Vagina (tissue), 2 donors: ENCODE measurements at regions not wholly inside any gene's neighbourhood (a gene's known extent, or its start where the extent isn't known, plus 50 kb on each side); places are given as distances from the start of the nearest gene placed in this dataset.

Source experiments
- DNase-seq, 2 donors: peaks; one replicate each; pipeline ENCODE4 v3.0.0-alpha.2; 2017; ENCODE audit errors: extremely low spot score in 2 of 2
- H3K27ac ChIP-seq: fragments of 200-600 bp; sonication (generic); one replicate; pipeline ENCODE4 v1.5.1; 2019
- H3K27me3 ChIP-seq: fragments of 200-600 bp; sonication (generic); one replicate; pipeline ENCODE4 v1.5.1; 2019
- H3K36me3 ChIP-seq, 2 donors: fragments of 200-600 bp; sonication (generic); one replicate each; pipeline ENCODE4 v1.5.1; 2017 to 2019
- H3K4me1 ChIP-seq: fragments of 200-600 bp; sonication (generic); one replicate; pipeline ENCODE4 v1.5.1; 2019
- H3K4me3 ChIP-seq, 2 donors: fragments of 200-600 bp; sonication (generic); 1 replicate in 1 of 2; 2 replicates in 1 of 2; pipeline ENCODE4 v1.5.1; 2016 to 2019
- H3K9me3 ChIP-seq: fragments of 200-600 bp; sonication (generic); one replicate; pipeline ENCODE4 v1.5.1; 2019
- CTCF ChIP-seq, 3 experiments: fragments of 450-650 bp in 2 of 3; fragments of 200-600 bp in 1 of 3; sonication (generic) in 1 of 3; IDR thresholded peaks; one replicate each; pipeline ENCODE4 v1.5.1; 2017 to 2019; ENCODE audit warnings: antibody characterized with exemption in 3 of 3, mild to moderate bottlenecking in 2 of 3, moderate library complexity in 2 of 3
- POLR2A ChIP-seq, 2 donors: fragments of 450-650 bp; IDR thresholded peaks; one replicate each; pipeline ENCODE4 v1.6.1; 2017; ENCODE audit warnings: antibody characterized with exemption in 2 of 2, mild to moderate bottlenecking in 2 of 2, moderate library complexity in 2 of 2
- POLR2AphosphoS5 ChIP-seq, 2 donors: sonication (generic); formaldehyde crosslinking; IDR thresholded peaks; one replicate each; pipeline ENCODE4 v1.9.0; 2017; ENCODE audit warnings: antibody characterized with exemption in 2 of 2, mild to moderate bottlenecking in 2 of 2, low read depth in 1 of 2; ENCODE audit not compliant: insufficient read depth in 1 of 2
- intact Hi-C: fragments of 100-400 bp; cut with DNase I; formaldehyde crosslinking; loops from one replicate; pipeline ENCODE4 v1.15.1; 2023

- no peaks in the 10 kb centered on the region for H3K36me3 ChIP-seq
- intact Hi-C loops = no loop called here
Measured at GRCh38 chrX:39939678-39940077, 158.1 kb downstream of the BCOR start.

GRCh38 chrX:39941332-39941920 is 156.3 kb downstream of the BCOR start:
- no peak for DNase-seq
- no peaks in the 10 kb centered on the region for H3K4me1 ChIP-seq
- intact Hi-C loops = no loop called here

More at GRCh38 chrX:39939678-39940077, 158.1 kb downstream of the BCOR start:
- Histone ChIP-seq H3K9me3 (no peaks in the 10 kb centered on the region), H3K4me1 (no peaks in the 10 kb centered on the region), H3K27ac (no peak overlapping the region), H3K4me3 (no peak overlapping the region), H3K27me3 (no peaks in the 10 kb centered on the region)
- DNase-seq = no peak
- no peak for TF ChIP-seq CTCF (IDR thresholded peaks at IDR 0.05)
- TF ChIP-seq POLR2A (IDR thresholded peaks at IDR 0.05) = no peak
- no peak for TF ChIP-seq POLR2AphosphoS5 (IDR thresholded peaks at IDR 0.05; ENCODE audit: insufficient read depth in 1 of 2, low read depth in 1 of 2)

GRCh38 chrX:39944416-39944815 is 153.3 kb downstream of the BCOR start:
- no peaks in the 10 kb centered on the region for H3K4me1 ChIP-seq
- no peaks in the 10 kb centered on the region for H3K9me3 ChIP-seq
- no peaks in the 10 kb centered on the region for H3K27me3 ChIP-seq
- no peak overlapping the region for H3K27ac ChIP-seq
- no peak overlapping the region for H3K4me3 ChIP-seq
- intact Hi-C loops = no loop called here
- H3K36me3 ChIP-seq = no peaks in the 10 kb centered on the region
- TF ChIP-seq POLR2AphosphoS5 (IDR thresholded peaks at IDR 0.05; ENCODE audit: insufficient read depth in 1 of 2, low read depth in 1 of 2) = no peak
- no peak for TF ChIP-seq CTCF (IDR thresholded peaks at IDR 0.05)
- no peak for TF ChIP-seq POLR2A (IDR thresholded peaks at IDR 0.05)
- DNase-seq = no peak

More at GRCh38 chrX:39941332-39941920, 156.3 kb downstream of the BCOR start:
- H3K27me3 ChIP-seq = no peaks in the 10 kb centered on the region
- no peak for TF ChIP-seq POLR2AphosphoS5 (IDR thresholded peaks at IDR 0.05; ENCODE audit: insufficient read depth in 1 of 2, low read depth in 1 of 2)
- TF ChIP-seq CTCF (IDR thresholded peaks at IDR 0.05) = no peak
- no peak for TF ChIP-seq POLR2A (IDR thresholded peaks at IDR 0.05)
- no peak overlapping the region for H3K4me3 ChIP-seq
- no peak overlapping the region for H3K27ac ChIP-seq
- no peaks in the 10 kb centered on the region for H3K9me3 ChIP-seq
- no peaks in the 10 kb centered on the region for H3K36me3 ChIP-seq

- intact Hi-C loops = no loop called here
- no peak for DNase-seq
- Histone ChIP-seq H3K4me1 (no peaks in the 10 kb centered on the region), H3K4me3 (no peak overlapping the region), H3K36me3 (no peaks in the 10 kb centered on the region), H3K9me3 (no peaks in the 10 kb centered on the region), H3K27ac (no peak overlapping the region), H3K27me3 (no peaks in the 10 kb centered on the region)
- TF ChIP-seq POLR2AphosphoS5 (IDR thresholded peaks at IDR 0.05; ENCODE audit: insufficient read depth in 1 of 2, low read depth in 1 of 2) (no peak), CTCF (IDR thresholded peaks at IDR 0.05) (no peak), POLR2A (IDR thresholded peaks at IDR 0.05) (no peak)
Measured at GRCh38 chrX:39945709-39946108, 152.0 kb downstream of the BCOR start.

GRCh38 chrX:39946822-39947221 is 150.9 kb downstream of the BCOR start:
- no peaks in the 10 kb centered on the region for H3K4me1 ChIP-seq
- TF ChIP-seq CTCF (IDR thresholded peaks at IDR 0.05) (no peak), POLR2A (IDR thresholded peaks at IDR 0.05) (no peak), POLR2AphosphoS5 (IDR thresholded peaks at IDR 0.05; ENCODE audit: insufficient read depth in 1 of 2, low read depth in 1 of 2) (no peak)
- intact Hi-C loops = no loop called here
- H3K27ac ChIP-seq = no peak overlapping the region
- H3K36me3 ChIP-seq = no peaks in the 10 kb centered on the region
- DNase-seq = no peak
- no peaks in the 10 kb centered on the region for H3K27me3 ChIP-seq
- H3K4me3 ChIP-seq = no peak overlapping the region
- no peaks in the 10 kb centered on the region for H3K9me3 ChIP-seq
